ENCODE measurements at regions not wholly inside any gene's neighbourhood (a gene's known extent, or its start where the extent isn't known, plus 50 kb on each side); places are given as distances from the start of the nearest gene placed in this dataset.
A peak's percentile ranks its signal among the peaks of the same experiment; 100 is the strongest.

DNA sequence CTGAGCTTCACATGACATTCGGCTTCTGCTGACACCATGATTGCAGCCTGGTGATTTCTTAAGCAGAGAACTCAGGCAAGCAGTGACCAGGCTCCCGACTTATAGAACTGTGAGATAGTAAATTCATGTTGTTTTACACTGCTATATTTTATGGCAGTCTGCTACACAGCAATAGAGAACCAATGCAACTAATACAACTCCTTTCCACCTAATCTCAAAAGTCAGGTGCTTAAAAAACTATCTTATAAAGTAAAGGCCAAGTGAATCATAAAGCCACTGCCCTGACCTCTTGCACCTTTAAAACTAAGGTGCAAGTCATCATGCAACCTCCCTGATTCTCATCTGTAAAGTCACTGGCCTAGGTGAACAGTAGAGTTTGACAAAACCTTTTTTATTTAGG, 95.3 kb upstream of the GLS start:
- Histone ChIP-seq H3K27me3 (ENCODE audit: insufficient read depth) (no peaks in the 10 kb centered on the region), H3K4me2 (no peak overlapping the region), H3F3A (replicated peaks; ENCODE audit: low read depth) (no peaks in the 10 kb centered on the region), H3K4me1 (ENCODE audit: insufficient read depth) (peaks cover 20% of the 10 kb centered on the region), H4K20me1 (replicated peaks; ENCODE audit: insufficient read depth) (no peaks in the 10 kb centered on the region), H3K27ac (ENCODE audit: low read depth) (no peak overlapping the region), H2AFZ (peak overlapping the region; percentile 84; the same call in 1 of the 2 replicates), H3K4me3 (no peak overlapping the region), H3K36me3 (ENCODE audit: insufficient read depth) (no peaks in the 10 kb centered on the region; the same call in 1 of the 2 replicates), H3K79me2 (replicated peaks; ENCODE audit: insufficient read depth) (no peaks in the 10 kb centered on the region), H3K9me2 (ENCODE audit: insufficient read depth) (no peaks in the 10 kb centered on the region)
- no peak for TF ChIP-seq EZH2 (IDR thresholded peaks at IDR 0.05; ENCODE audit: low read depth, unreplicated experiment)
- DNase-seq (ENCODE audit: low spot score) (no peak), ATAC-seq (no peak)
- Mint-ChIP-seq H3K36me3 (ENCODE audit: low read depth) (peaks cover 6% of the 10 kb centered on the region), H3K4me3 (no peak overlapping the region), H3K9me3 (peaks cover 9% of the 10 kb centered on the region), H3K27ac (no peak overlapping the region), H3K27me3 (ENCODE audit: insufficient read depth, low read depth, poor library complexity) (peaks cover 1% of the 10 kb centered on the region), H3K4me1 (peaks cover 27% of the 10 kb centered on the region)

DNA sequence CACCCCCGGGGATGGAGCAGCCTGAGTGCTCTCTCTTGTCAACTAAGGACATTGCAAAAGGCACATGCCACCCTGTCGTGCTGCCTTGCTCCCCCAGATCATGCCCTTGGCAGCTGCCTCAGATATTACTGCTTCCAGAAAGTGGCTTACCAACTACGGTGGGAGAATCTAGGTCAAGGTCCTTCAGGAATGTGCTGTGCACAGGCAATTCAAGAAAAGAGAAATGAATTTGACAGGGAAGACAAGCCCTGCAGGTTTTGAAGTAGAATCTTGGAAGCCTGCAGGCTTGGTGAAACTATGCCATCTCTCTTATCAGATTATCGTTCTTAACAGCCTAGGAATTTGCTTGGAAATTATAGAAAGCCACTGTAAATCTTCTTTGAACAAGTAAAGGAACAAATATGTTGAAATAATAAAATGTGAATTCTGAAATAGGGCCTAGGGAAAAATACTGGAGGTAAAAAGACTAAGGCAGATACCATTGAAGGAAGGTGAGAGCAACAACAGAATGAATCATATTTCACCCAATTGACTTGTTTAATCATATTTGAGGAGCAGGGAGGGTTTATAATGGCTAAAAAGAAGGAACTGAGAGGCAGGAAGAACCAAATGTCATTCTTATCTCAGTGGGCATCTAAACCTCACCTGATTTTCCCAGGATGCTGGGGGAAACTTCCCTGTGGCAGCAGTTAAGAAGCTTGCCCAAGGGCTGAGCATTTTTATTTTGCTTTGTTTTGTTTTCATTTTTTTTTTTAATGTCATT, 94.0 kb upstream of the GLS start:
- ATAC-seq (peak; percentile 33), DNase-seq (ENCODE audit: low spot score) (no peak)
- H3K4me1 Mint-ChIP-seq, result peaks cover 39% of the 10 kb centered on the region
- no peak overlapping the region; the same call in 1 of the 2 replicates for H3K27ac Mint-ChIP-seq
- H3K36me3 Mint-ChIP-seq (ENCODE audit: low read depth), result peaks cover 6% of the 10 kb centered on the region
- H3K4me1 ChIP-seq (ENCODE audit: insufficient read depth), result peaks cover 32% of the 10 kb centered on the region
- peaks cover 1% of the 10 kb centered on the region for H3K27me3 Mint-ChIP-seq (ENCODE audit: insufficient read depth, low read depth, poor library complexity)
- H4K20me1 ChIP-seq (replicated peaks; ENCODE audit: insufficient read depth), result no peaks in the 10 kb centered on the region
- H3K9me2 ChIP-seq (ENCODE audit: insufficient read depth), result no peaks in the 10 kb centered on the region
- no peak overlapping the region for H3K4me3 ChIP-seq
- no peaks in the 10 kb centered on the region for H3K27me3 ChIP-seq (ENCODE audit: insufficient read depth)
- no peak overlapping the region for H3K27ac ChIP-seq (ENCODE audit: low read depth)
- H3K36me3 ChIP-seq (ENCODE audit: insufficient read depth), result no peaks in the 10 kb centered on the region; the same call in 1 of the 2 replicates
- H3K79me2 ChIP-seq (replicated peaks; ENCODE audit: insufficient read depth), result no peaks in the 10 kb centered on the region
- H3F3A ChIP-seq (replicated peaks; ENCODE audit: low read depth), result no peaks in the 10 kb centered on the region
- peaks cover 9% of the 10 kb centered on the region for H3K9me3 Mint-ChIP-seq
- peak overlapping the region; percentile 80 for H2AFZ ChIP-seq
- no peak overlapping the region for H3K4me3 Mint-ChIP-seq
- peak overlapping the region; percentile 42; the same call in 1 of the 2 replicates for H3K4me2 ChIP-seq
- TF ChIP-seq EZH2phosphoT487 (IDR thresholded peaks at IDR 0.05; ENCODE audit: unreplicated experiment), result no peak
- TF ChIP-seq, protein P1, sequence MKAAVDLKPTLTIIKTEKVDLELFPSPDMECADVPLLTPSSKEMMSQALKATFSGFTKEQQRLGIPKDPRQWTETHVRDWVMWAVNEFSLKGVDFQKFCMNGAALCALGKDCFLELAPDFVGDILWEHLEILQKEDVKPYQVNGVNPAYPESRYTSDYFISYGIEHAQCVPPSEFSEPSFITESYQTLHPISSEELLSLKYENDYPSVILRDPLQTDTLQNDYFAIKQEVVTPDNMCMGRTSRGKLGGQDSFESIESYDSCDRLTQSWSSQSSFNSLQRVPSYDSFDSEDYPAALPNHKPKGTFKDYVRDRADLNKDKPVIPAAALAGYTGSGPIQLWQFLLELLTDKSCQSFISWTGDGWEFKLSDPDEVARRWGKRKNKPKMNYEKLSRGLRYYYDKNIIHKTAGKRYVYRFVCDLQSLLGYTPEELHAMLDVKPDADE (IDR thresholded peaks at IDR 0.05), result no peak
- TF ChIP-seq EZH2 (IDR thresholded peaks at IDR 0.05; ENCODE audit: low read depth, unreplicated experiment), result no peak
- TF ChIP-seq CREB1 (CRISPR knock-in tag; IDR thresholded peaks at IDR 0.05; ENCODE audit: low read depth), result no peak
- TF ChIP-seq, protein P2, sequence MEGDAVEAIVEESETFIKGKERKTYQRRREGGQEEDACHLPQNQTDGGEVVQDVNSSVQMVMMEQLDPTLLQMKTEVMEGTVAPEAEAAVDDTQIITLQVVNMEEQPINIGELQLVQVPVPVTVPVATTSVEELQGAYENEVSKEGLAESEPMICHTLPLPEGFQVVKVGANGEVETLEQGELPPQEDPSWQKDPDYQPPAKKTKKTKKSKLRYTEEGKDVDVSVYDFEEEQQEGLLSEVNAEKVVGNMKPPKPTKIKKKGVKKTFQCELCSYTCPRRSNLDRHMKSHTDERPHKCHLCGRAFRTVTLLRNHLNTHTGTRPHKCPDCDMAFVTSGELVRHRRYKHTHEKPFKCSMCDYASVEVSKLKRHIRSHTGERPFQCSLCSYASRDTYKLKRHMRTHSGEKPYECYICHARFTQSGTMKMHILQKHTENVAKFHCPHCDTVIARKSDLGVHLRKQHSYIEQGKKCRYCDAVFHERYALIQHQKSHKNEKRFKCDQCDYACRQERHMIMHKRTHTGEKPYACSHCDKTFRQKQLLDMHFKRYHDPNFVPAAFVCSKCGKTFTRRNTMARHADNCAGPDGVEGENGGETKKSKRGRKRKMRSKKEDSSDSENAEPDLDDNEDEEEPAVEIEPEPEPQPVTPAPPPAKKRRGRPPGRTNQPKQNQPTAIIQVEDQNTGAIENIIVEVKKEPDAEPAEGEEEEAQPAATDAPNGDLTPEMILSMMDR (conservative IDR thresholded peaks at IDR 0.05; ENCODE audit: low read depth in 2 of 2), result no peak
- TF ChIP-seq POLR2AphosphoS5 (IDR thresholded peaks at IDR 0.05; ENCODE audit: low read depth), result no peak
- TF ChIP-seq ZNF114 (CRISPR knock-in tag; IDR thresholded peaks at IDR 0.05), result no peak
- no peak for TF ChIP-seq NANOG (IDR thresholded peaks at IDR 0.05; ENCODE audit: borderline replicate concordance)
- no peak for TF ChIP-seq STAT1 (IDR thresholded peaks at IDR 0.05; ENCODE audit: unreplicated experiment)
- no peak for TF ChIP-seq ZNF331 (CRISPR knock-in tag; IDR thresholded peaks at IDR 0.05; ENCODE audit: low read depth)
- TF ChIP-seq, protein P3, sequence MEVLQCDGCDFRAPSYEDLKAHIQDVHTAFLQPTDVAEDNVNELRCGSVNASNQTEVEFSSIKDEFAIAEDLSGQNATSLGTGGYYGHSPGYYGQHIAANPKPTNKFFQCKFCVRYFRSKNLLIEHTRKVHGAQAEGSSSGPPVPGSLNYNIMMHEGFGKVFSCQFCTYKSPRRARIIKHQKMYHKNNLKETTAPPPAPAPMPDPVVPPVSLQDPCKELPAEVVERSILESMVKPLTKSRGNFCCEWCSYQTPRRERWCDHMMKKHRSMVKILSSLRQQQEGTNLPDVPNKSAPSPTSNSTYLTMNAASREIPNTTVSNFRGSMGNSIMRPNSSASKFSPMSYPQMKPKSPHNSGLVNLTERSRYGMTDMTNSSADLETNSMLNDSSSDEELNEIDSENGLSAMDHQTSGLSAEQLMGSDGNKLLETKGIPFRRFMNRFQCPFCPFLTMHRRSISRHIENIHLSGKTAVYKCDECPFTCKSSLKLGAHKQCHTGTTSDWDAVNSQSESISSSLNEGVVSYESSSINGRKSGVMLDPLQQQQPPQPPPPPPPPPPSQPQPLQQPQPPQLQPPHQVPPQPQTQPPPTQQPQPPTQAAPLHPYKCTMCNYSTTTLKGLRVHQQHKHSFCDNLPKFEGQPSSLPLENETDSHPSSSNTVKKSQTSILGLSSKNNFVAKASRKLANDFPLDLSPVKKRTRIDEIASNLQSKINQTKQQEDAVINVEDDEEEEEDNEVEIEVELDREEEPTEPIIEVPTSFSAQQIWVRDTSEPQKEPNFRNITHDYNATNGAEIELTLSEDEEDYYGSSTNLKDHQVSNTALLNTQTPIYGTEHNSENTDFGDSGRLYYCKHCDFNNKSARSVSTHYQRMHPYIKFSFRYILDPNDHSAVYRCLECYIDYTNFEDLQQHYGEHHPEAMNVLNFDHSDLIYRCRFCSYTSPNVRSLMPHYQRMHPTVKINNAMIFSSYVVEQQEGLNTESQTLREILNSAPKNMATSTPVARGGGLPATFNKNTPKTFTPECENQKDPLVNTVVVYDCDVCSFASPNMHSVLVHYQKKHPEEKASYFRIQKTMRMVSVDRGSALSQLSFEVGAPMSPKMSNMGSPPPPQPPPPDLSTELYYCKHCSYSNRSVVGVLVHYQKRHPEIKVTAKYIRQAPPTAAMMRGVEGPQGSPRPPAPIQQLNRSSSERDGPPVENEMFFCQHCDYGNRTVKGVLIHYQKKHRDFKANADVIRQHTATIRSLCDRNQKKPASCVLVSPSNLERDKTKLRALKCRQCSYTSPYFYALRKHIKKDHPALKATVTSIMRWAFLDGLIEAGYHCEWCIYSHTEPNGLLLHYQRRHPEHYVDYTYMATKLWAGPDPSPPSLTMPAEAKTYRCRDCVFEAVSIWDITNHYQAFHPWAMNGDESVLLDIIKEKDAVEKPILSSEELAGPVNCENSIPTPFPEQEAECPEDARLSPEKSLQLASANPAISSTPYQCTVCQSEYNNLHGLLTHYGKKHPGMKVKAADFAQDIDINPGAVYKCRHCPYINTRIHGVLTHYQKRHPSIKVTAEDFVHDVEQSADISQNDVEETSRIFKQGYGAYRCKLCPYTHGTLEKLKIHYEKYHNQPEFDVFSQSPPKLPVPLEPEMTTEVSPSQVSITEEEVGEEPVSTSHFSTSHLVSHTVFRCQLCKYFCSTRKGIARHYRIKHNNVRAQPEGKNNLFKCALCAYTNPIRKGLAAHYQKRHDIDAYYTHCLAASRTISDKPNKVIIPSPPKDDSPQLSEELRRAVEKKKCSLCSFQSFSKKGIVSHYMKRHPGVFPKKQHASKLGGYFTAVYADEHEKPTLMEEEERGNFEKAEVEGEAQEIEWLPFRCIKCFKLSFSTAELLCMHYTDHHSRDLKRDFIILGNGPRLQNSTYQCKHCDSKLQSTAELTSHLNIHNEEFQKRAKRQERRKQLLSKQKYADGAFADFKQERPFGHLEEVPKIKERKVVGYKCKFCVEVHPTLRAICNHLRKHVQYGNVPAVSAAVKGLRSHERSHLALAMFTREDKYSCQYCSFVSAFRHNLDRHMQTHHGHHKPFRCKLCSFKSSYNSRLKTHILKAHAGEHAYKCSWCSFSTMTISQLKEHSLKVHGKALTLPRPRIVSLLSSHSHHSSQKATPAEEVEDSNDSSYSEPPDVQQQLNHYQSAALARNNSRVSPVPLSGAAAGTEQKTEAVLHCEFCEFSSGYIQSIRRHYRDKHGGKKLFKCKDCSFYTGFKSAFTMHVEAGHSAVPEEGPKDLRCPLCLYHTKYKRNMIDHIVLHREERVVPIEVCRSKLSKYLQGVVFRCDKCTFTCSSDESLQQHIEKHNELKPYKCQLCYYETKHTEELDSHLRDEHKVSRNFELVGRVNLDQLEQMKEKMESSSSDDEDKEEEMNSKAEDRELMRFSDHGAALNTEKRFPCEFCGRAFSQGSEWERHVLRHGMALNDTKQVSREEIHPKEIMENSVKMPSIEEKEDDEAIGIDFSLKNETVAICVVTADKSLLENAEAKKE (CRISPR knock-in tag; IDR thresholded peaks at IDR 0.05), result no peak
- TF ChIP-seq JUNB (IDR thresholded peaks at IDR 0.05; ENCODE audit: unreplicated experiment), result no peak

All from GM23338 (cell line).